NCI-H524 (cell line): ENCODE measurements at regions not wholly inside any gene's neighbourhood (a gene's known extent, or its start where the extent isn't known, plus 50 kb on each side); places are given as distances from the start of the nearest gene placed in this dataset.

Experiments used
- DNase-seq, 2 experiments: peaks; one replicate each; lab custom pipeline; 2025; lab: John Stamatoyannopoulos, UW

DNA sequence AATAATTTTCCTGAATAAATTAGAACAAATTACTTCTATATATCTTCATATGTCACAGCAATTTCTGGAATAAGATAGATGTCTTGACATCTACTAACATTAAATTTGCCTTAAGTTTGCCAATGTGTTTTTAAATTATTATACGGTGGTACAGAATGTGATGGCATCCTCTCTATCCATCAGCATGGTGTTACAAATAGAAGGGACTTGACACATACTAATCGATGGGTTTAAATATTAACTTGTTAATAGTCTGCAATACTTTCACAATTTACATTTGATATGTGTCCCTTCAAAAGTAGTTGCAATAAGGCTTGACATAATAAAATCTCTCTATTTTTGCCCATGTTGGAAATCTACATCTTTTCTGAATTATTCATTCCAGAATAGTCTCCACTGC lies 65.1 kb upstream of the PRR20A start:
- DNase-seq, result no peak

DNA sequence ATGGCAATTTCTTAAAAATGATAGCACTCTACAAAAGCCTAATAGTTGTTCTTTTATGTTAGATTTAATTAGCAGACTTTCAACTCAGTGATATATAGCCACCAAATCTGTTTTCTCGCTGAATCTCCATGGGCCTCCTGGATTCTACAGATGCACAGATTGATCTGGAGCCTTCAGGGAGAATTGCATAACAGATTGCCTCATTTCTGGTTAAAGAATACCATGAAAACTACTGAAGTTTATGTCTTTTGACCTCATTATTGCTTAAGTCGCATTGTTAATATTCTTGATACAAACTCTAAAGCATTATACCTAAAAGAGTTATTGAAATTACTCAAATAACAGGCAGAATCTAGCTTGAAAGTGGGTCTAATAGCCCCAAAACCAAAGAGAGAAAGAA lies 53.7 kb upstream of the PRR20A start:
- no peak for DNase-seq
